Ovary (tissue), 7 donors: ENCODE measurements at regions not wholly inside any gene's neighbourhood (a gene's known extent, or its start where the extent isn't known, plus 50 kb on each side); places are given as distances from the start of the nearest gene placed in this dataset.

Source experiments
- DNase-seq, 5 donors: peaks; one replicate each; pipeline ENCODE4 v3.0.0-alpha.2; 2019 to 2020
- H3K27ac ChIP-seq, 2 donors: fragments of 200-600 bp; one replicate each; pipeline versions ENCODE4 v1.5.1 to v1.8.0; 2019 to 2022
- H3K27me3 ChIP-seq: fragments of 200-600 bp; one replicate; pipeline ENCODE4 v1.8.0; 2022
- H3K36me3 ChIP-seq: fragments of 200-600 bp; sonication (generic); one replicate; pipeline ENCODE4 v1.5.1; 2019
- H3K4me1 ChIP-seq: one replicate; pipeline ENCODE4 v1.8.1; 2013; ENCODE audit warnings: mild to moderate bottlenecking, moderate library complexity; ENCODE audit not compliant: insufficient read depth
- H3K4me3 ChIP-seq: fragments of 200-600 bp; sonication (generic); one replicate; pipeline ENCODE4 v1.5.1; 2017
- H3K9me3 ChIP-seq, 2 donors: fragments of 200-600 bp in 1 of 2; sonication (generic) in 1 of 2; one replicate each; pipeline versions ENCODE4 v1.5.1 to v1.8.1; 2013 to 2019; ENCODE audit warnings: mild to moderate bottlenecking in 1 of 2, moderate library complexity in 1 of 2
- EP300 ChIP-seq: sonication (generic); formaldehyde crosslinking; IDR thresholded peaks from one replicate; pipeline ENCODE4 v1.6.1; 2017; ENCODE audit warnings: antibody characterized with exemption
- POLR2A ChIP-seq: fragments of 450-650 bp; IDR thresholded peaks from one replicate; pipeline ENCODE4 v1.6.1; 2017; ENCODE audit warnings: antibody characterized with exemption, mild to moderate bottlenecking, moderate library complexity
- WGBS, 3 donors: extraction: QIAGEN DNeasy Blood & Tissue Kit in 1 of 3; methylation state at CpG; one replicate each; pipeline versions ENCODE4 v1.1.5 to v1.1.7; 2013 to 2017; 5-methylcytosine and 5-hydroxymethylcytosine counted together
- intact Hi-C, 4 donors: fragments of 100-400 bp; cut with DNase I; formaldehyde crosslinking; loops; one replicate each; pipeline versions ENCODE4 v1.11.0 to v1.15.1; 2022 to 2023
- TF ChIP-seq, protein P1 (sequence below), 3 donors: fragments of 450-650 bp in 2 of 3; fragments of 200-600 bp in 1 of 3; IDR thresholded peaks; one replicate each; pipeline versions ENCODE4 v1.5.1 to v1.8.0; 2016 to 2022; ENCODE audit warnings: antibody characterized with exemption in 3 of 3, mild to moderate bottlenecking in 1 of 3
- donor health status: DM: no; HTN: no; CAD: no; lungs with moderate emphysema.
- donor health status: DM: no; HTN: no; CAD: no.
- donor health status: Bipolar disorder and iron deficiency.
- donor health status: DM: no; HTN: no; CAD: no.
- donor health status: DM: yes; HTN: yes; CAD: no.

GRCh38 chr13:47188802-47189201, 291.9 kb upstream of the HTR2A start:
- intact Hi-C loops, result no loop called here
- Histone ChIP-seq H3K27me3 (no peaks in the 10 kb centered on the region), H3K9me3 (no peaks in the 10 kb centered on the region), H3K4me3 (no peak overlapping the region), H3K4me1 (no peaks in the 10 kb centered on the region), H3K36me3 (no peaks in the 10 kb centered on the region), H3K27ac (no peak overlapping the region)
- no peak for DNase-seq
- 75 to 80% (median 76%) methylated on average over 3 of the region's 3 CpGs for WGBS, 3 donors
- TF ChIP-seq EP300 (no peak), POLR2A (no peak)
- TF ChIP-seq, protein P1, sequence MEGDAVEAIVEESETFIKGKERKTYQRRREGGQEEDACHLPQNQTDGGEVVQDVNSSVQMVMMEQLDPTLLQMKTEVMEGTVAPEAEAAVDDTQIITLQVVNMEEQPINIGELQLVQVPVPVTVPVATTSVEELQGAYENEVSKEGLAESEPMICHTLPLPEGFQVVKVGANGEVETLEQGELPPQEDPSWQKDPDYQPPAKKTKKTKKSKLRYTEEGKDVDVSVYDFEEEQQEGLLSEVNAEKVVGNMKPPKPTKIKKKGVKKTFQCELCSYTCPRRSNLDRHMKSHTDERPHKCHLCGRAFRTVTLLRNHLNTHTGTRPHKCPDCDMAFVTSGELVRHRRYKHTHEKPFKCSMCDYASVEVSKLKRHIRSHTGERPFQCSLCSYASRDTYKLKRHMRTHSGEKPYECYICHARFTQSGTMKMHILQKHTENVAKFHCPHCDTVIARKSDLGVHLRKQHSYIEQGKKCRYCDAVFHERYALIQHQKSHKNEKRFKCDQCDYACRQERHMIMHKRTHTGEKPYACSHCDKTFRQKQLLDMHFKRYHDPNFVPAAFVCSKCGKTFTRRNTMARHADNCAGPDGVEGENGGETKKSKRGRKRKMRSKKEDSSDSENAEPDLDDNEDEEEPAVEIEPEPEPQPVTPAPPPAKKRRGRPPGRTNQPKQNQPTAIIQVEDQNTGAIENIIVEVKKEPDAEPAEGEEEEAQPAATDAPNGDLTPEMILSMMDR (IDR thresholded peaks at IDR 0.05), result no peak

DNA sequence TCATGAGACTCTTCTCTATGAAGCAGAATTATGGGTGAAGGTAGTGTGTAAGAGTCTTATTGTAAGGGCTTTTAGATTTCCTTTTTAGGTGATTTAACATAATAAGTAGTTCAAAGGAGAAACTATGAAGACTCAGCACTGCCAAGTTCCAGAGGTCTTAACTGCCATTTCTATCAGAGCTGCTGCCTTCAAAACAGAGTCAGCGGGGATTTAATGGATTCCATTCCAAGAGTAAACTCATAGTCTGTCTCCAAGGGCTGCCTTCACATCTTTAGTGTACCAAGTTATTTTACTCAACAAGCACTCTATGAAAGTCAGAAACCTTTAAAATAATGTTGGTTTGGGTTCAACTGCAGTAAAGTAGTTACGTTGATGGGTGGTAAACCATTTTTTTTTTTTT, 289.6 kb upstream of the HTR2A start:
- no peak for DNase-seq
- no peaks in the 10 kb centered on the region for H3K9me3 ChIP-seq
- TF ChIP-seq EP300 (no peak), POLR2A (no peak)
- TF ChIP-seq, protein P1 (IDR thresholded peaks at IDR 0.05), result no peak
- no peak overlapping the region for H3K4me3 ChIP-seq
- no peaks in the 10 kb centered on the region for H3K27me3 ChIP-seq
- intact Hi-C loops, result no loop called here
- WGBS, 3 donors, result 55 to 93% (median 85%) methylated on average over 2 of the region's 2 CpGs
- no peak overlapping the region for H3K27ac ChIP-seq
- H3K36me3 ChIP-seq, result no peaks in the 10 kb centered on the region
- no peaks in the 10 kb centered on the region for H3K4me1 ChIP-seq

DNA sequence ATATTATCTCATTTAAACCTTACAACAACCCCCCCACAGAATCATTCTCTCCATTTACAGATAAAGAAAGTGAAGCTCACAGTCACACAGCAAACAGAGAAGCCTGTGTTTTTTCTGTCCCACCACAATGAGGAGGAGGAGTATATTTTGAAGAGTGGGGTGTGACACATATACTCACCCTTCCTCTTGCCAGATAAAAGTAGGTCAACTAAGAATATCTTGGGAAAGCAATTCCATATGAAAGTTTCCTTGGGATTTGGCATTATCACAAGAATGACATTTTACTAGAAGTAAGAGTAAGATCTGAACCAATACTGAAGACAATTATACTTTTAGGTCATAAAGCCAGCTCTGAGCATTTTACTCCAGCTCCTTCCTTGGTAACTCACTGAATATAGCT, 287.5 kb upstream of the HTR2A start:
- TF ChIP-seq EP300 (no peak), POLR2A (no peak)
- TF ChIP-seq, protein P1 (IDR thresholded peaks at IDR 0.05), result no peak
- Histone ChIP-seq H3K27me3 (no peaks in the 10 kb centered on the region), H3K27ac (no peak overlapping the region), H3K4me3 (no peak overlapping the region), H3K9me3 (no peaks in the 10 kb centered on the region), H3K36me3 (no peaks in the 10 kb centered on the region), H3K4me1 (no peaks in the 10 kb centered on the region)
- intact Hi-C loops, result no loop called here
- DNase-seq, result no peak

DNA sequence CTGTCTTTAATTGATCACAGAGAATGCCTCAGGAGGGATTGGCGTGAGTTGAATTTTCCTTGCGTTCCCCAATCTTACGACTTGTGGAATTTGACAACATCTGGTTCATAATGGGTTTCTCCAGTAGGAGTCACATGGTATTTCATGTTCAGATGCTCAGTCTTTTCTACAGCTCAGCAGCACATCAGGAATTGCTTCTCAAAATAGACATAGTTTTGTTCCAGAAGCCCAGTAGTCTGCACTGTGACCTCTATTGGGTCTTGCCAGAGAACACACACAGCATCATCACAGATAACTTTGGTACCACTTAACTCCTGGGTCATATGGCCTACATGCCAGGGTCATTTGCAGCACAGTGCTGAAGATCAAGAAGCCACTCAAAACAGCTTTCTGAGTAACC, 282.5 kb upstream of the HTR2A start:
- H3K4me3 ChIP-seq, result no peak overlapping the region
- H3K9me3 ChIP-seq, result no peaks in the 10 kb centered on the region
- no peaks in the 10 kb centered on the region for H3K4me1 ChIP-seq
- no peaks in the 10 kb centered on the region for H3K27me3 ChIP-seq
- no peaks in the 10 kb centered on the region for H3K36me3 ChIP-seq
- no peak for DNase-seq
- no peak overlapping the region for H3K27ac ChIP-seq
- intact Hi-C loops, result no loop called here
- TF ChIP-seq POLR2A, result no peak
- TF ChIP-seq, protein P1 (IDR thresholded peaks at IDR 0.05), result no peak
- no peak for TF ChIP-seq EP300
- WGBS, 3 donors, result 88 to 94% (median 89%) methylated on average over 3 of the region's 3 CpGs
